Mesenchymal stem cell (in vitro differentiated cells and primary cell): ENCODE measurements at regions not wholly inside any gene's neighbourhood (a gene's known extent, or its start where the extent isn't known, plus 50 kb on each side); places are given as distances from the start of the nearest gene placed in this dataset.

Source experiments
- DNase-seq: peaks from one replicate; pipeline ENCODE4 v3.0.0-alpha.2; 2013
- H2AFZ ChIP-seq: one replicate; pipeline ENCODE4 v1.6.1; 2013; ENCODE audit warnings: low read depth, mild to moderate bottlenecking, control low read depth, inconsistent platforms, low read length, moderate library complexity
- H2AK5ac ChIP-seq: 2 replicates; pipeline ENCODE4 v1.6.1; 2013; ENCODE audit warnings: low read length, moderate library complexity, mild to moderate bottlenecking, inconsistent platforms; ENCODE audit not compliant: severe bottlenecking
- H2BK120ac ChIP-seq: one replicate; pipeline ENCODE4 v1.6.1; 2013; ENCODE audit warnings: low read depth, mild to moderate bottlenecking, inconsistent platforms, low read length, moderate library complexity
- H2BK12ac ChIP-seq, 2 experiments: one replicate each; pipeline ENCODE4 v1.6.1; 2013; ENCODE audit warnings: inconsistent platforms in 2 of 2, low read length in 2 of 2, mild to moderate bottlenecking in 2 of 2, moderate library complexity in 2 of 2, control low read depth in 1 of 2
- H2BK15ac ChIP-seq: one replicate; pipeline ENCODE4 v1.6.1; 2013; ENCODE audit warnings: mild to moderate bottlenecking, low read depth, inconsistent platforms; ENCODE audit not compliant: poor library complexity, severe bottlenecking
- H2BK5ac ChIP-seq: 2 replicates; pipeline ENCODE4 v1.6.1; 2013; ENCODE audit warnings: low read depth, mild to moderate bottlenecking, low read length, control low read depth, inconsistent platforms; ENCODE audit not compliant: poor library complexity, severe bottlenecking
- H3K14ac ChIP-seq, 2 experiments: one replicate each; pipeline ENCODE4 v1.6.1; 2013; ENCODE audit warnings: inconsistent platforms in 2 of 2, low read length in 2 of 2, control low read depth in 1 of 2, mild to moderate bottlenecking in 1 of 2, moderate library complexity in 1 of 2
- H3K18ac ChIP-seq, 2 experiments: one replicate each; pipeline ENCODE4 v1.6.1; 2013; ENCODE audit warnings: inconsistent platforms in 2 of 2, low read length in 2 of 2, control low read depth in 1 of 2, low read depth in 1 of 2, mild to moderate bottlenecking in 1 of 2
- H3K23ac ChIP-seq, 2 experiments: one replicate each; pipeline ENCODE4 v1.6.1; 2013; ENCODE audit warnings: inconsistent platforms in 2 of 2, low read length in 2 of 2, mild to moderate bottlenecking in 2 of 2, moderate library complexity in 2 of 2, control low read depth in 1 of 2
- H3K27ac ChIP-seq: 2 replicates; pipeline ENCODE4 v1.5.1; 2013; ENCODE audit warnings: mild to moderate bottlenecking, moderate library complexity, low read length, control low read depth, inconsistent platforms; ENCODE audit not compliant: poor library complexity, severe bottlenecking
- H3K27me3 ChIP-seq, 2 experiments: 2 replicates each; pipeline versions ENCODE4 v1.6.1 to v1.7.0; 2013; ENCODE audit warnings: low read length in 2 of 2, mild to moderate bottlenecking in 2 of 2, moderate library complexity in 2 of 2, control low read depth in 1 of 2, inconsistent platforms in 1 of 2; ENCODE audit not compliant: control insufficient read depth in 1 of 2, insufficient read depth in 1 of 2
- H3K36me3 ChIP-seq, 2 experiments: 2 replicates each; pipeline versions ENCODE4 v1.6.1 to v1.7.0; 2013; ENCODE audit warnings: low read length in 2 of 2, control low read depth in 1 of 2, inconsistent platforms in 1 of 2, low read depth in 1 of 2, mild to moderate bottlenecking in 1 of 2; ENCODE audit not compliant: insufficient read depth in 2 of 2, control insufficient read depth in 1 of 2
- H3K4ac ChIP-seq, 2 experiments: one replicate each; pipeline ENCODE4 v1.6.1; 2013; ENCODE audit warnings: inconsistent platforms in 2 of 2, low read length in 2 of 2, mild to moderate bottlenecking in 2 of 2, moderate library complexity in 2 of 2, control low read depth in 1 of 2, low read depth in 1 of 2
- H3K4me1 ChIP-seq: 2 replicates; pipeline ENCODE4 v1.6.1; 2013; ENCODE audit warnings: low read depth, low read length, control low read depth; ENCODE audit not compliant: control insufficient read depth, insufficient read depth
- H3K4me2 ChIP-seq: 2 replicates; pipeline ENCODE4 v1.6.1; 2013; ENCODE audit warnings: low read length, mild to moderate bottlenecking, inconsistent platforms; ENCODE audit not compliant: poor library complexity, severe bottlenecking
- H3K4me3 ChIP-seq, 2 experiments: 2 replicates each; pipeline versions ENCODE4 v1.5.1 to v1.7.0; 2013; ENCODE audit warnings: low read length in 2 of 2, mild to moderate bottlenecking in 2 of 2, control low read depth in 1 of 2, low read depth in 1 of 2; ENCODE audit not compliant: insufficient read depth in 1 of 2
- H3K79me1 ChIP-seq: replicated peaks from 2 replicates; pipeline ENCODE4 v1.6.1; 2013; ENCODE audit warnings: mild to moderate bottlenecking, control low read depth, low read length, inconsistent platforms; ENCODE audit not compliant: poor library complexity, severe bottlenecking
- H3K9ac ChIP-seq: 2 replicates; pipeline ENCODE4 v1.7.0; 2013; ENCODE audit warnings: mild to moderate bottlenecking, low read length, moderate library complexity
- H3K9me3 ChIP-seq: 2 replicates; pipeline ENCODE4 v1.7.0; 2013; ENCODE audit warnings: mild to moderate bottlenecking, low read length; ENCODE audit not compliant: control insufficient read depth
- H4K8ac ChIP-seq: one replicate; pipeline ENCODE4 v1.6.1; 2013; ENCODE audit warnings: inconsistent platforms, mild to moderate bottlenecking, low read length, moderate library complexity
- H4K91ac ChIP-seq: one replicate; pipeline ENCODE4 v1.6.1; 2013; ENCODE audit warnings: mild to moderate bottlenecking, low read length, inconsistent platforms
- WGBS: methylation state at CpG from one replicate; pipeline ENCODE4 v1.1.7; 2013; ENCODE audit warnings: mixed read lengths; 5-methylcytosine and 5-hydroxymethylcytosine counted together

DNA sequence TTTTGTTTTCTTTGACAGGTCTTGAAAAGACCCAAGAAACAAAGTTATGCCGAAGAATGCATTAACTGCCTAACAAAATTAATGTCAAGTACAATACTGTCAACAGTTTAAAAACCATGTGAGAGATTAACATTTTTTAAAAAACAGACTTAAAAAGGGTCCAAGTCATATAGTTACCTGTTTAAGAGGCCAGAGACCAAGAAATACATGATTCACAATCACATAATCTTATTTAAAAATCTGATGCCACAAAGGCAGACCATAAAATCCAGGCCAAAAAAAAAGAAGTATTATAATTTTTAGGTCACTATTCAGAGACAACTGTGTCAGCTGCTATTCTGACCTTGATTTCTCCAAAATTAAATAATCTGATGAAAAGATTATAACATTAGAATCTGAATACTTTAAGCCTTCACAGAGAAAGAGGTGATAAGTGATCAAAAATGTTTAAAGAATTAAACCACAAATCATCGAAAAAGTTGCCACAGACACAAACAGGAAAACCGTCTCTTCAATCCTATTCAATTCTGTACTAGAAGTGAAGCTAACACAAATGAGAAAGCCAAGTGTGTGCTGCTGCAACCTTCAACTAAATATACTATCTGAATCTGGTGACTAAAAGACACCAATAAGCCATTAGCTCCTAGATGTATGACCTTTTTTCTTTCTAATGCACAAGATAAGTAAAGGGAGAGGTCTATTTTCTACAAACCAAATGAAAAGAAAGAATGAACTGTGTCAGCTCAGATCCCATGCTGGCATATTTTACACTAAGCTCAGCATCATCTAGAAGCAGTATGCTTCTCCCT is 286.0 kb downstream of the ZEB2 start:
- H3K14ac ChIP-seq, result no peak overlapping the region
- no peaks in the 10 kb centered on the region for H3K4me1 ChIP-seq
- H4K8ac ChIP-seq, result no peak overlapping the region
- no peaks in the 10 kb centered on the region for H3K9me3 ChIP-seq
- H3K4me2 ChIP-seq, result no peak overlapping the region
- H2AK5ac ChIP-seq, result no peak overlapping the region
- no peak overlapping the region for H3K4ac ChIP-seq
- H3K23ac ChIP-seq, result no peak overlapping the region
- H3K9ac ChIP-seq, result no peak overlapping the region
- no peak overlapping the region for H4K91ac ChIP-seq
- H3K36me3 ChIP-seq, result no peaks in the 10 kb centered on the region
- no peak for DNase-seq
- no peak overlapping the region for H2BK12ac ChIP-seq
- no peaks in the 10 kb centered on the region for H3K27me3 ChIP-seq
- no peak overlapping the region for H2BK120ac ChIP-seq
- no peak overlapping the region for H3K4me3 ChIP-seq
- no peak overlapping the region for H2AFZ ChIP-seq
- H3K79me1 ChIP-seq, result peaks cover 13% of the 10 kb centered on the region
- no peak overlapping the region for H2BK5ac ChIP-seq
- H3K27ac ChIP-seq, result no peak overlapping the region
- H2BK15ac ChIP-seq, result no peak overlapping the region
- no peak overlapping the region for H3K18ac ChIP-seq
- 80% methylated on average over 2 of the region's 3 CpGs for WGBS

DNA sequence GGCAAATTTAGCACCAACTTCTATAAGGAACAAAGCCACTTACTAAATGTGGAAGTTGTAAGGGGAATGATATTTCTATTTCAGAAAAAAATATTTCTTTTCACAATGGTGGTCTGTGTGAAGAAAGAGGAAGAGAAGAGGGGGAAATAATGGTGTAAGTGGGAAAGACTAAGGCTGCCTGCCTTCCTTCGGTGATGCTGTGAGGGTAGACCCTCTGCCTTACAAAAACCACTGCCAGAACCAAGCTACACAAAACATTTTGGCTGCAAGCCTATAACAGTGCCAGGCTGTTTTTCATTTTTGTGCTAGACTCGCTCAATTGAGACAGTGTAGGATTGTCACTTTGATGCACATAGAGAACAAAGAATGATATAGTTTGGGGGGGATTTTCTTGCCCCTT is 286.6 kb downstream of the ZEB2 start:
- Histone ChIP-seq H3K27ac (no peak overlapping the region), H2AK5ac (no peak overlapping the region), H3K18ac (no peak overlapping the region), H3K9ac (no peak overlapping the region), H3K4ac (no peak overlapping the region), H3K9me3 (no peaks in the 10 kb centered on the region), H3K79me1 (peaks cover 9% of the 10 kb centered on the region), H3K23ac (no peak overlapping the region), H3K14ac (no peak overlapping the region), H2BK15ac (no peak overlapping the region), H3K4me1 (no peaks in the 10 kb centered on the region), H3K27me3 (no peaks in the 10 kb centered on the region), H4K91ac (no peak overlapping the region), H2BK12ac (no peak overlapping the region), H3K36me3 (no peaks in the 10 kb centered on the region), H2AFZ (no peak overlapping the region), H2BK5ac (no peak overlapping the region), H3K4me3 (no peak overlapping the region), H2BK120ac (no peak overlapping the region), H3K4me2 (no peak overlapping the region), H4K8ac (no peak overlapping the region)
- DNase-seq, result no peak
- WGBS, result 100% methylated on average over 2 of the region's 2 CpGs

DNA sequence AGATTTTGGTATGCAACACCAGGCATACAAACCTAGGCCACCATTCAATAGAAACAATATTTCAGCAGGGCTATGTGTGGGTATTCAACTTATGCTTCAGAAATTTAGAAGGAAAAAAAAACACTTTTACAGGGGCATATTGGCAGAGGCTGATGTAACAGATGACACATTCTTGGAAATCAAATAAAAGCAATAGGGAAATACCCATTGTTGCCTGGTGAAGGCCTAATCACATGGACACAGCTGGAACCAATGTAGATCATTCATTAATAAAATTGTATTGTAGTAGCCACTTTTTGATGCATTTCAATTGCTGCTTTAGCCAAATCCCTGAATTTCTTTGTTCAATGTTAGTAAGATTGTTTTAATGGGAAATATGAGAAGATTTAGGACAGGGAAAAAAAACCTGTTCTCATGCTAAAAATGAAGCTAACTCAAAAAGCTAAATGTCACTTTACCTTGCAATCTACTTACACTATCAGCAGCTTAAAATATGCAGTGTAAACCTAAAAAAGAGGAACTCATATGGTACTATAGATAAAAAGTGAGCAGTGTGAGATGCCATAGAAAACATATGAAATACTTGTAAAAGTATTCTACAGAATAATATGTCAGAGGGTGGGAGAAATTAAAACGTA is 289.4 kb downstream of the ZEB2 start:
- H3K14ac ChIP-seq, result no peak overlapping the region

DNA sequence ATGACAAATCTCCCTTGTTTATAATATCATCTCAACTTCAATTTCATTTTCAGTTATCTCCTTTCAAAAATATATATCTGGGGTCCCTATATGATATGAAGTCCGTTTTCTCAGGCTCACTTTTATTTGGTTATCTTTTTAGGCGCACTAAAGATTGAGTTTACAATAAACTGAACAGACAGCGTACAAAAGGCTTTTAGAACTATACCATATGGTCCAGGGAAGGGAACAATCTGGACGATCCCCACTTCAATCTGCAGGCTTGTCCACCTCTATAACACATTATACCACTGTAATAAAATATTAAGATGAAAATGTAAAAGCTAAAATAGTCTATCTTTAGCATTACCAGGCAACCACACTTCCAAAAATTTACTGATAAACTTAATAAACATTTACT is 289.9 kb downstream of the ZEB2 start:
- Histone ChIP-seq H4K8ac (no peak overlapping the region), H2AFZ (no peak overlapping the region), H3K4ac (no peak overlapping the region), H2BK5ac (no peak overlapping the region), H3K4me2 (no peak overlapping the region), H3K27ac (no peak overlapping the region), H3K9ac (no peak overlapping the region), H2BK15ac (no peak overlapping the region), H4K91ac (no peak overlapping the region), H3K23ac (no peak overlapping the region), H2AK5ac (no peak overlapping the region), H3K18ac (no peak overlapping the region), H3K27me3 (no peaks in the 10 kb centered on the region), H3K4me1 (no peaks in the 10 kb centered on the region), H3K9me3 (no peaks in the 10 kb centered on the region), H3K4me3 (no peak overlapping the region), H3K36me3 (no peaks in the 10 kb centered on the region), H3K14ac (no peak overlapping the region), H3K79me1 (peaks cover 4% of the 10 kb centered on the region), H2BK120ac (no peak overlapping the region), H2BK12ac (no peak overlapping the region)
- no peak for DNase-seq
- 99% methylated on average over 3 of the region's 4 CpGs for WGBS

More for the DNA sequence above, 289.4 kb downstream of the ZEB2 start:
- H3K79me1 ChIP-seq, result peaks cover 4% of the 10 kb centered on the region
- H3K23ac ChIP-seq, result no peak overlapping the region
- H3K27me3 ChIP-seq, result no peaks in the 10 kb centered on the region
- H3K9me3 ChIP-seq, result no peaks in the 10 kb centered on the region
- H4K91ac ChIP-seq, result no peak overlapping the region
- no peak overlapping the region for H2AK5ac ChIP-seq
- no CpG with 5 or more reads among the region's 1 CpG for WGBS
- H3K4me2 ChIP-seq, result no peak overlapping the region
- no peak overlapping the region for H3K9ac ChIP-seq
- no peaks in the 10 kb centered on the region for H3K36me3 ChIP-seq
- H2BK15ac ChIP-seq, result no peak overlapping the region
- H3K4me3 ChIP-seq, result no peak overlapping the region
- no peak overlapping the region for H3K27ac ChIP-seq
- H3K4me1 ChIP-seq, result no peaks in the 10 kb centered on the region
- no peak overlapping the region for H2BK5ac ChIP-seq
- H2BK12ac ChIP-seq, result no peak overlapping the region
- no peak overlapping the region for H2BK120ac ChIP-seq
- H2AFZ ChIP-seq, result no peak overlapping the region
- H3K4ac ChIP-seq, result no peak overlapping the region
- no peak overlapping the region for H4K8ac ChIP-seq
- DNase-seq, result peak; percentile 25
- no peak overlapping the region for H3K18ac ChIP-seq
